Activated naive CD4-positive, alpha-beta T cell (primary cell): ENCODE measurements at regions not wholly inside any gene's neighbourhood (a gene's known extent, or its start where the extent isn't known, plus 50 kb on each side); places are given as distances from the start of the nearest gene placed in this dataset.

Experiments used
- DNase-seq, 4 experiments: peaks; one replicate each; lab custom pipeline; 2025; lab: John Stamatoyannopoulos, UW

DNA sequence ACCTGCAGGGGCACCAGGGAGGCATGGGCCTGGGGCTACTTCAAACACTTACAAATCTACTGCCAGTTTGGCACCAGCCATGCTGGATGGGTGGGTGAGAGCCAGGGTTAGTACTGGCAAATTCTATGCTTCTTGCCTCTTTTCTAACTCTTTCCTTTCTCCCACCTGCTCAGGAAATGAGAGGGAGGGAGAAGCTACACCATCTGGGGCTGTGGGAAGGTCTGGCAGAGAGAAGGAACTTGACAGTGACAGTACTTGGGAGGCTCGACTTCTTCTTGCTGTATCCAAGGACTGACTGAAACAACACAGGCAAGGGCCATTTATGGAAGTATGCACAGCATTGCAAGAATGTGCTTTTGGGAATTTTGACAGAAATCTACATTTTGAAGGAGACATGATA is 149.6 kb upstream of the DYRK2 start:
- DNase-seq, result no peak

GRCh38 chr12:67501362-67501761 is 147.2 kb upstream of the DYRK2 start:
- DNase-seq, result no peak

DNA sequence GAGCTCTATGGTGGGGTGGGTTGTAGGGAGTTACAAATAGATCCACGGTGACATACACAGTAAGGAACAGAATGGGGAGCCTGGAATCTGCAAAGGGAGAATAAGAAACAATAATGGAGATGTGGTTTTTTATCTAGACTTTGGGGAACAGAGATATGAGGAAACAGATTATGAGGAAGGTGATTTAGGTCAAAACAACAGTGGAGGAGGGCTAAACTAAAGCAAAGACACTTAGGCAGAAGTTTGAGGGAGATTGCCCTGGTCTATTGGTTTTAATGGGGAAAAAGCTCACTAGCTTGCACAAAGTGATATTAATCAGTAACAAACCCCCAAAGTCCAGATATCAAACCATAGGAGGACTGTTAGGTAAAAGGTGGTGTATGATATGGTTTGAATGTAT is 144.5 kb upstream of the DYRK2 start:
- DNase-seq, result no peak

GRCh38 chr12:67506739-67507138 is 141.8 kb upstream of the DYRK2 start:
- no peak for DNase-seq

DNA sequence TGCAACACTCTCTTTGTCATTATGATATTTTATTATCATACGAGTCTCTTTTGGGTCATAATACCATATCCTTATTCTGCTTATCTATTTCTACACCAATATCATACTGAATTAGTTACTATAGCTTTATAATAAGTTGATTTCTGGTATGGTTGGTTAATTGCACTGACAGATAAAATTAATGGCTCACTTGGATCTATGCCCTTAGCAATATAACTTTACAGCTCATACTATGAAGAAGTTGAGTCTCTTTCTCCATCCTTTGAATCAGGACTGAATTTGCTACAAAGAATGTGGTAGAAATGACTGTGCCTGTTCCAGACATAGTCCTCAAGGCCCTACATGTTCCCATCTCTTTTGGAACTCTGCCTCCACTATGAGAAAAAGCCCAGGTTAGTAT is 139.7 kb upstream of the DYRK2 start:
- no peak for DNase-seq

- DNase-seq, result no peak
These were observed 138.7 kb upstream of the DYRK2 start for GRCh38 chr12:67509666-67510386.

- no peak for DNase-seq
These were observed 136.5 kb upstream of the DYRK2 start for GRCh38 chr12:67512061-67512460.

DNA sequence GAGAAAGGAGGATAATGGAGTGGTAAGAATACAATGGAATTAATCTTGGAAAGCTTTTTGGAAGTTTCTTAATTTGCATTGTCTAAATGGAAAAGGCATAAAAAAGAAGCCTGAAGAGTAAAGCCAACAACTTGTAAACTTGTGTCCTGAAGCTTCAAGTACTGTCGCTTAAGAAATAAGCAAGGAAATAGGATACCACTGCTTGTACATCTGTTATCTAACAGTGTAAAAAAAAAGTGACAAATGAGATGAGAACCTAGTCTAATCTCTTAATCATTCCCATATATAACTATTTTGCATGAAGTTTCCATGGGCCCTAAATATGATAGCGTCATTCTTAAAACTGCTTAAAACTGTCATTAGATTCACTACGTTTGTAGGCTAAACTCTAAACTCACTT is 134.0 kb upstream of the DYRK2 start:
- no peak for DNase-seq

GRCh38 chr12:67515679-67516340 is 132.7 kb upstream of the DYRK2 start:
- peak in 2 of 4 experiments; percentile 7 to 9 for DNase-seq

DNA sequence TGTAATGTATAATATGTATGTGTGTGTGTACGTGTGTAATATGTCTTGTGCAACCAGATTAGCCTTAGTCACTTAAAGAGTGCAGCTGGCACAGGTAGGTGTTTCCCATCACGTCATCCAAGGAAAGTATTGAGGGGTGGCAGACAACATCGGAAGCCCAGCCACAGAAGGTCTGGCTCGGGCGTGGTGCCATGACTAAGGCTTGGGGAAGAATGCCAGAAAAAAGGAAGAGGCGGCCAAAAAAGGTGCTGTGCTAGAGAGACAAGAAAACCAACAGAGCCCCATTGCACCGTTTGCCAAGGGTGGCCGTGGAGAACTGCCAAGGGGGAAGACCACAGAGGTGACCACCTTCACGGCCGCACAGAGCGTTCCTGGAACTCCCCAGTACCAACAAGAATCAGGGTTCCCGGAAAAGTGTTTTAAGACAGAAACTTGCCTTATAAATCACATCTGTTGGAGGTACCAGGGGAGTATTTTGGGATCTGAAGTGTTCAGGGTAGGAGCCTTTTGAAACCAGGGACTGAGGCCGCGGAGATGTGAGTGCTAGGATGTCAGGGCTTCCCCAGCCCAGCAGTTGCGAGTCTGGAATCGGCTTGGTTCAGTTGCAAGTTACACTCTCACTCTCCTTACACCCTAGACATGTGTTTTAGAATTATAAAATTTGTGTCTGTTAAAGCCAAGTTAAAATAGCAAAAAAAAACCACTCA is 131.2 kb upstream of the DYRK2 start:
- DNase-seq, result no peak

GRCh38 chr12:67519484-67520433 is 128.8 kb upstream of the DYRK2 start:
- DNase-seq, result no peak

GRCh38 chr12:67520606-67521005 is 127.9 kb upstream of the DYRK2 start:
- DNase-seq, result no peak

DNA sequence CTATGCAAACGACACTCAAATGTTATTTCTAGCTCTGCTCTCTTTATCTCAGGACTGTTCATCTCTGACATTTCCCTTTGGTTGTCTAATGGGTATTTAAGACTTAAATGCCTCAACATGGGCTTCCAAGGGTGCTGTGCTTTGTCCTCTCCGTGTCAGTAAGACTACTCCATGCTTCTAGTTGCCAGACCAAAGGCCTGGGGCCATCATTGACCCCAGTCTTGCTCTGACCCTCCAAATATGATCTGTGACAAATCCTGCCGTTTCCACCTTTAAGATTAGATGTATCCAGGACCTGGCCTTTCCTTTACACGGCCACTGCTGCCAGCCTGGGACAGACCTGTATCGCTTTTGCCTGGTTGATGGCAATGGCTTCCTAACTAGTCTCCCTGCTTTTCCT is 126.3 kb upstream of the DYRK2 start:
- no peak for DNase-seq

DNA sequence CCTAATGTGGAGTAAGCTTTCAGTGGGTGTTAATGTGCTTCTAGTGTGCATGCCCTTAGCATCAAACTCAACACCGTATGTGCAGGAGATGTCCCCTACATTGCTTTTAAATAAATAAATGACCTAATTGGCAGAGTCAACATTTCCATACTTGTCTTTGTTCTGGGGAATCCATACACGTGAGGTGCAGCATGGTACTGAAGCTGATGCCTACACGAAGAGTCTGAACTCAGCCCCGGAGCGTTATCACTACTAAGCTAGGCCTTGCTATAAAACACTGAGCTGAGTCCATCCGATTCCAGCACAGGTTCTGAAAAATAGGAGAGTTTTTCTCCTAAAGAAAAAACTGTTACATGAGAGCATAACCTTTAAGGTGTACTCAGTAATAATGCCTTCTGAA is 125.0 kb upstream of the DYRK2 start:
- DNase-seq, result no peak

DNA sequence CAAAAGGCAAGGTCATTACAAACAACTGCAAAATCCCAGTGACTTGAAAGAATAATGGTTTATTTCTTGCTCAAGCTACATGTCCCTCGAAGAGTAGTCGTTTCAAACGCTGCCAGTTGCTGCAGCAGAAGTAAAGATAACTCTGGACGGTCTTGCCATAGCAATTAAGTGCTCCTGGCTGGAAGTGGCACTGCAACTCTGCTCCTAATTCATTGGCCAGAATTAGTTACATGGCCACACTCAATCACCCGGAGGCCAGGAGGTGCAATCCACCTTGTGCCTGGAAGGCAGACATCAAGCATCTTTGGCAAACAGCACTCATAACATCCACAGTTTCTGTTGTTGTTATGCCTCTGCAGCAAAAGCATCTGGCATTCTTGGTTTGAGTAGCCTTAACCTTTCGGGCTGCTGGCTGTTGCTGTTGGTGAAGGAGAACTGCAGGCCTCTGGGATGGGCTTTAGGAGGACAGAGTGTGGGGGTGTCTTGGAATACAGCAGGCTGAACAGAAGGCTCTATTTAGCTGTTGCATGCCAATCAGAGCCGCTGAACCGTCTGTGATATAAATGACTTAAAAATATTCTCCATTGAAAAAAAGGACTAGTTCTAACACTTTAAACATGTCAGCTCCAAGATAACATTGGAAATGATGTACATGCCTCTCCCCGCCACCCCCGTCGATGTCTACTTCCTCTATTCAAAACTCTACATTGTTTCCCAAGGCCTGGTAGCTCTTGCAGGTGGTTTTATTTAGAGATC is 123.5 kb upstream of the DYRK2 start:
- no peak for DNase-seq

GRCh38 chr12:67525617-67525884 is 123.0 kb upstream of the DYRK2 start:
- no peak for DNase-seq

- DNase-seq, result no peak
These were observed 122.4 kb upstream of the DYRK2 start for GRCh38 chr12:67526129-67526528.

GRCh38 chr12:67531051-67531450 is 117.5 kb upstream of the DYRK2 start:
- DNase-seq, result no peak

DNA sequence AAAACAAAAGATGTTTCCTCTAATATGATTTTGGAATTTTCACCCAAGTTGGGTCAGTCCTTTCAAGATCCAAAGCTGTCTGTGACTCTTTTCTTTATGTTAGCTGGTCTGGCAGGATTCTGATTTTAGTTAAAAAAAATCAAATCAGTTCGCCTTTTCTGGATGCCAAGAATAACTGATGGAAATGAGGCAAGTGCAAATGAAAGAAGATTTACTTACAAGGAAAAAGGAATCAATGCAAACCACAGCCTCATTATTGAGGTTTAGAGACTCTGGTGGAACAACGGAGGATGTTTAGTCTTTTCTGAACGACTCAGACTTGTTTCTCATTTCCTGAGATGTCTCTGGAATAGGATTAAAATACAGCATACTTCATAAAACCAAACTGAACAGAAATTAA is 117.0 kb upstream of the DYRK2 start:
- DNase-seq, result no peak

GRCh38 chr12:67533159-67533558 is 115.4 kb upstream of the DYRK2 start:
- no peak for DNase-seq

- DNase-seq, result no peak
These were observed 114.5 kb upstream of the DYRK2 start for GRCh38 chr12:67534046-67534445.

GRCh38 chr12:67534681-67535080 is 113.9 kb upstream of the DYRK2 start:
- DNase-seq, result no peak
